CD4-positive, alpha-beta T cell treated with Interleukin-6 at 100 ng/mL for 8 hours (primary cell): ENCODE measurements at regions not wholly inside any gene's neighbourhood (a gene's known extent, or its start where the extent isn't known, plus 50 kb on each side); places are given as distances from the start of the nearest gene placed in this dataset.

Experiments used
- DNase-seq: peaks from one replicate; pipeline ENCODE4 v3.0.0-alpha.2; 2020; ENCODE audit warnings: mixed read lengths, low spot score

GRCh38 chr3:21140785-21141184, 610.2 kb downstream of the ZNF385D start:
- no peak for DNase-seq

- DNase-seq: no peak
These were observed 612.9 kb downstream of the ZNF385D start for GRCh38 chr3:21138085-21138484.

GRCh38 chr3:21132896-21133295, 618.1 kb downstream of the ZNF385D start:
- no peak for DNase-seq

- no peak for DNase-seq
These were observed 630.2 kb downstream of the ZNF385D start for GRCh38 chr3:21120826-21121225.

GRCh38 chr3:21117370-21117769, 633.6 kb downstream of the ZNF385D start:
- no peak for DNase-seq

- no peak for DNase-seq
These were observed 642.0 kb downstream of the ZNF385D start for GRCh38 chr3:21109056-21109455.

GRCh38 chr3:21105784-21106183, 645.2 kb downstream of the ZNF385D start:
- DNase-seq: no peak

- DNase-seq: no peak
These were observed 650.2 kb downstream of the ZNF385D start for GRCh38 chr3:21100656-21101359.

- DNase-seq: no peak
These were observed 656.3 kb downstream of the ZNF385D start for GRCh38 chr3:21094686-21095085.

- no peak for DNase-seq
These were observed 677.4 kb downstream of the ZNF385D start for GRCh38 chr3:21073561-21073960.

GRCh38 chr3:21067031-21067813, 683.8 kb downstream of the ZNF385D start:
- DNase-seq: no peak

- DNase-seq: no peak
These were observed 688.1 kb downstream of the ZNF385D start for GRCh38 chr3:21062831-21063294.

GRCh38 chr3:21059404-21059803, 691.6 kb downstream of the ZNF385D start:
- DNase-seq: no peak

- no peak for DNase-seq
These were observed 694.7 kb downstream of the ZNF385D start for GRCh38 chr3:21056293-21056692.

- DNase-seq: no peak
These were observed 696.0 kb downstream of the ZNF385D start for GRCh38 chr3:21055015-21055414.

- DNase-seq: no peak
These were observed 696.9 kb downstream of the ZNF385D start for GRCh38 chr3:21054064-21054463.

GRCh38 chr3:21049334-21050062, 701.5 kb downstream of the ZNF385D start:
- DNase-seq: no peak

GRCh38 chr3:21043139-21043538, 707.9 kb downstream of the ZNF385D start:
- no peak for DNase-seq

- no peak for DNase-seq
These were observed 708.8 kb downstream of the ZNF385D start for GRCh38 chr3:21042184-21042583.

- no peak for DNase-seq
These were observed 709.4 kb downstream of the ZNF385D start for GRCh38 chr3:21041621-21042020.

- DNase-seq: no peak
These were observed 714.1 kb downstream of the ZNF385D start for GRCh38 chr3:21036888-21037287.

- no peak for DNase-seq
These were observed 722.6 kb downstream of the ZNF385D start for GRCh38 chr3:21028412-21028811.

GRCh38 chr3:21024563-21024962, 726.4 kb downstream of the ZNF385D start:
- no peak for DNase-seq
